Fibroblast of gingiva (primary cell): ENCODE measurements at regions not wholly inside any gene's neighbourhood (a gene's known extent, or its start where the extent isn't known, plus 50 kb on each side); places are given as distances from the start of the nearest gene placed in this dataset.
A peak's percentile ranks its signal among the peaks of the same experiment; 100 is the strongest.
"Not testable (repeated sequence)": the region's sequence is repeated elsewhere in the genome, so short reads cannot be mapped to it uniquely, and the experiment has no call there.

Experiments used
- DNase-seq: peaks from one replicate; pipeline ENCODE4 v3.0.0-alpha.2; 2011; ENCODE audit warnings: low read depth

- DNase-seq: not testable (repeated sequence)
These were observed 599.0 kb downstream of the TRIML1 start for GRCh38 chr4:188738290-188738689.

- DNase-seq: not testable (repeated sequence)
These were observed 600.9 kb downstream of the TRIML1 start for GRCh38 chr4:188740172-188740571.

DNA sequence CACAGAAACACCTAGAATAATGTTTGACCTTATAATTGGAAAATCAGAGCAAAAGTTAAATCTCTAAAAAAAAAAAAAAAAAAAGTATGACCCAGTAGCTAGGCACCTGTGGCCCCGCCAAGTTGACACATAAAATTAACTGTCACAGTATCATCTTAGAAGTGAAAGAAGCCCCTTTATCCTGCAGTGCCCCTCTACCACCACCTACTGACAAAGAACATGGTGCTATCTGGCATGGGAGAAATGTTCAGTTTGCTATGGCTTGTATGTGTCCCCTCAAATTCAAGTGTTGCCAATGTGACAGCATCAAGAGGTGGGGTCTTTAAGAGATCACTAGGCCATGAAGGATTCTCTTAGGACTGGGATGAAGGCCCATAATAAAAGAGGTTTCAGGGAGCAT lies 601.5 kb downstream of the TRIML1 start:
- not testable (repeated sequence) for DNase-seq

DNA sequence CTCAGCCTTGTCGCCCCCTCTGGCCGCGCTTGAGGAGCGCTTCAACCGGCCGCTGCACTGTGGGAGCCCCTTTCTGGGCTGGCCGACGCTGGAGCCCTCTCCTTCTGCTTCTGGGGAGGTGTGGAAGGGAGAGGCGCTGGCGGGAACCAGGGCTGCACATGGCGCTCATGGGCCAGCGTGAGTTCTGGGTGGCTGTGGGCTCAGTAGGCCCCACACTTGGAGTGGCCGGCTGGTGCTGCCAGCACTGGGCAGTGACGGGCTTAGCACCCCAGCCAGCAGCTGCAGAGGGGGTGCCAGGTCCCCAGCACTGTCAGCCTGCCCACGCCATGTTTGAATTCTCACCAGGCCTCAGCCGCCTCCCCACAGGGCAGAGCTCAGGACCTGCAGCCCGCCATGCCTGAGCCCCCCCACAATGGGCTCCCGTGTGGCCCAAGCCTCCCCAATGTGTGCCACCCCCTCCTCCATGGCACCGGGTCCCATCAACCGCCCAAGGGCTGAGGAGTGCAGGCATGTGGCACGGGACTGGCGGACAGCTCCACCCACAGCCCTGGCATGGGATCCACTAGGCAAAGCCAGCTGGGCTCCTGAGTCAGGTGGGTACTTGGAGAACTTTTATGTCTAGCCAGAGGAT lies 615.2 kb downstream of the TRIML1 start:
- no peak for DNase-seq

DNA sequence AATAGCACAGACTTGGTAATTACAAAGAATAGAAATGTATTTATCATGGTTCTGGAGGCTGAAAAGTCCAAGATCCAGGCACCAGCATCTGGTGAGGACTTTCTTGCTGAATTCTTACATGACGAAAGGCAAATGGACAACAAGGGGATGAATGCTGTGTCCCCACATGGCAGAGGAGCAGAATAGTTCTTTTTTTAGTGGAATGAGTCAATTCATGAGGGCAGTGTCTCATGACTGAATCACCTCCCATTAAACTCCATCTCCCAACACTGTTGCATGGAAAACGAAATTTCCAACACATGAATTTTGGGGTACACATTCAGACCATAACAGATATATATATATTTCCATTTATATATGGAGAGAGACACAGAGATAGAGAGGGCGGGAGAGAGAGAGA lies 628.3 kb downstream of the TRIML1 start:
- no peak for DNase-seq

DNA sequence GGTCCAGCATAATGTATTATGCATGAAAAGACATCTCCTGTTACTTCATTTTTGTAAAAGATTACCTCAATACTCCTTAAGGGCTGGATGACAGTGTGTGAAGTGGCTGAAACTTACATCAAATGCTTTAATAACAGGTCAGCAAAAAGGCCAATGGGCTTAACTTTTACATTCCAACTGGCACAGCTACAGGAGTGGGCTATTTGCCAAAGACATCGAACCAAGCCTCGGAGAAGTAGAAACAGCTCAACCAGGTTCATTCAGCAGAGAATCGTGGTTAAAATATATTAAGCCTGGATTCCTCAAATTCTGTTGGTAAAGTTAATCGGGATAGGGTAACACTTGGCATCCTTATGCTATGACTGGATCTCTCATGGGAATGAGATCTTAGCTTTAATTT lies 639.7 kb downstream of the TRIML1 start:
- DNase-seq: no peak

- DNase-seq: no peak
These were observed 640.3 kb downstream of the TRIML1 start for GRCh38 chr4:188779581-188779980.

DNA sequence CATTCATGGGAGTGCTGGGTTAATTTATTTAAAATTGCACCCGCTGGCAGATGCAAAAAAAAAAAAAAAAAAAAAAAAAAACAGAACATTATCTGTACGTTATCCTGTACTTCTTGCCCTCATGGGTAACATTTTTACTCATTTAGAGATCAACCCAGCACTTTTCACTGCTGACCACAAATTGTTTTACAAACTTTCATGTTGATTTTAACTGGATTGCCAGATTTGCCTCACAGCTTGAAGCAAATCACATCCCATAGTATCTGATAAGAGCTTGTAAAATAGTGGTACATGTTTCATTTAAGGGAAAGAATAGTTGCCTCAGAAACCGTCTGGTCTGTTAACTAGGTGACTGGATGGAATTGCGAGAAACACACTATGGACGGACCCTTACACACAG lies 640.8 kb downstream of the TRIML1 start:
- no peak for DNase-seq

DNA sequence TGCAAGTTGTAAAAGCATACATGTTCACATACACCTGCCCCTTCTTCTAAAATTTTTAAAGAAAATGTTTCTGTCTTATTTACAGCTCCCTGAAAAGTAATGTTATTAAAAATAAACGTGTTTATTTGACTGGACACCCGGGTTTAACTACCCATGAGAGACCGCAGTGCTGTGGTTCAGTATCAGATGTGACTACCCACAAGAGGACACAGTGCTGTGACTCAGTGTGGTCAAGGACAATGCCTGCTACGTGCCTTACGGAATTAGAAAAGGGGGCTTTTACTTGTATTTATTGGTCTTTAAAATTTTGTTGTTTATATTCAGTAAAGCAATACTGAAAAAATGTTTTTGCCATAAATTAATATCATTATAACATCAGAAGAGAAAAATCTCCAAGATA lies 641.4 kb downstream of the TRIML1 start:
- DNase-seq: no peak

- DNase-seq: no peak
These were observed 642.4 kb downstream of the TRIML1 start for GRCh38 chr4:188781655-188782054.

- DNase-seq: no peak
These were observed 643.9 kb downstream of the TRIML1 start for GRCh38 chr4:188783175-188783574.

DNA sequence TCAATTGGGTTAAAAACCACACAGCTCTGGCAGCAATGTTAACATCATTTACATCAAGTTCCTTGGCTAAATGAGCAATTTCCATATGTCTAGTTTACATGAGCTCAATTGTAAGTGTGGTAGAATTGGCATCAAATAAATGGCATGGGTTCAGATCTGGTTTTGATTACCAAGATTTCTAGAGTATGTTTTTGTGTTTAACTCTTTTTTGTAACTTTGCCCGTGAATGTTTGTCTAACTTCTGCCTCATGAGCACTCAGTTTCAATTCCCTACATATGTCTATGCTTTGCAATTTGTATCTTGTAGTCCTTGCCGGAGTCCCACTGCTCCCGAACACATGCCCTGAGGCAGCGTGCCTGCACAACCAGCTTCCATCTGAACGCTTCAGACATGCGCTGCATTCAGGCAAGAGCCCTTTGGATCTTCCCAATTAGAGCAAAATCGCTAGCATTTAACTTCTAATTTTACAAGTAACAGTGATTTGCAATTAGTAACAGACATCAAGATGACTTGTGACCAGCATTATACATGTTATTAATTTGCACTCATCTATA lies 644.4 kb downstream of the TRIML1 start:
- DNase-seq: peak; percentile 36

- DNase-seq: not testable (repeated sequence)
These were observed 657.4 kb downstream of the TRIML1 start for GRCh38 chr4:188796600-188796999.

DNA sequence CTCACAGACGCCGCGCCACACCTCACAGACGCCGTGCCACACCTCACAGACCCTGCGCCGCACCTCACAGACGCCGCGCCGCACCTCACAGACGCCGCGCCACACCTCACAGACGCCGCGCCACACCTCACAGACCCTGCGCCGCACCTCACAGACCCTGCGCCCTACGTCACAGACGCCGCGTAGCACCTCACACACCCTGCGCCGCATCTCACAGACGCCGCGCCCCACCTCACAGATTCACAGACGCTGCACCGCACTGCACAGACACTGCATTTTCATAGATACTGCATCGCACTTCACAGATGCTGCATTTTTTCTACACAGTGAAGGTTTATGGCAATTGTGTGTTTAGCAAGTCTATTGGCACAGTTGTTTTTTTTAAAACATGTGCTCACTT lies 657.8 kb downstream of the TRIML1 start:
- DNase-seq: not testable (repeated sequence)

DNA sequence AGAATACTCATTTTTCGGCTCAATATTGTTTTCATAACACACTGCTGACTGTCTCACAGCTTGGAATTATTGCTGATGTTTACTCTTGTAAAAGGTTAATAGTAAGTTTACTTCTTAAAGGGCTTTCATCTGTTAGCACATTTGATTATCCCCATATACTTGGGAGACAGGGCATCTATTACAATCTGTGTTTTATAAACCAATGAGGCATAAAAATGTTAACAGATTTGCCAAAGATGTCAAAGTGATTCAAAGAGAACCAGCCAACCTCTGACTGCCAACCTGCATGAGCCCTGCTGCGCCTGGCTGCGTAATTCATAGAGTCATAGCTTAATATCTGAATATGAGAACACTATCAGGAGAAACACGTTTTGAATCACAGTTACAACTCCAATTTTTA lies 665.6 kb downstream of the TRIML1 start:
- no peak for DNase-seq

GRCh38 chr4:188811121-188811520 lies 671.9 kb downstream of the TRIML1 start:
- DNase-seq: no peak

- DNase-seq: no peak
These were observed 673.4 kb downstream of the TRIML1 start for GRCh38 chr4:188812644-188813043.

DNA sequence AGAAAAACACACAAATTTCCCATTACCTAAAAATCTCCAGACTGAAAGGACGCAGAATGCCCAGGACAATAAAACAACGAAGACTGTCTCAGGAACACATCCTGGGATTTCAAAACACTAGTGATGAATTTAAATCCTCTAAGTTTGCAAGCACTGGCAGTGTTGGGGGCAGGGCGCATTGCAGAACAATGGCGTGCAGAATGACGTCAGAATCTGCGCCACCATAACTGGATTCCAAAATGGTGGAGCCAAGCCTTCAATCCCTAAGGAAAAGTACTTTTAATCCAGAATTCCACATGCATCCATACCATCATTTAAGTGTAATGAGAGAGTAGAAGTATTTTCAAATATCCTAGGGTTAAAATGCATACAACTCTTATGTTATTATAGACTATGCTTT lies 679.1 kb downstream of the TRIML1 start:
- no peak for DNase-seq

DNA sequence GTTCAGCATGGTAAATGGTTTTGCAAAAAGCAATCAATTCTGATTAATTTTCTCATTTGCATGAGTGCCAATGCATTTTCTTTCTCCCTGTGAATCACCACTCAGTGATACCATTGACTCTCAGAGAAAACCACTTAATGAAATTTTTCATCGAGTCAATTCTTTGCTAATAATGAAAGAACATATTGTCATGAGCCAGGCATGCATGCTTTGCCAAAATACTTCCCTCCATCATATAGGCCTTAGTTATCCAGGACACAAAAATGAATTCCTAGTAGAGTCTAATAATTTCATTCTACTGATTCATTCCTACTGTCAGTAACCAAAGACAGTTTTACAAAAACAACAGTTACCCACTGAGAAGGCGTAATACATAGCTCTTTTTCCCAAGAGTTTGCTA lies 680.0 kb downstream of the TRIML1 start:
- DNase-seq: no peak

DNA sequence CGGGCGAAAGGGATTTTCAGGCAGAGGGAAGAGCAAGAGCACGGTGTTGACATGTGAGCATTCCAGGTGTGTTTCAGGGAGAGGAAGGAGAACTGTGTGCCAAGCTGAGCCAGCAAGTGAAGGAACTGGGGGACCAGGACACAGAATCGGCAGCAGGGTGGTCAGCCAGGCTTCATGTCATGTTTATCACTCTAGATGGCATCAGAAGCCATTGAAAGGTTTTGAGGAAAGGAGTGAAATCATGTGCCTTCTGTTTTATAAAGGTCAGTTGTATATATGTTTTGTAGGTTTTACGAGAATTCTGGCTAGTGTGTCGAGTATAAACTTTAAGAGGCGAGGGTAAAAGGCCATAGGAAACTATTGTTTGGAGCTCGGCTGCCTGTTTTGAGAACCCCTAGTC lies 682.3 kb downstream of the TRIML1 start:
- no peak for DNase-seq

- DNase-seq: no peak
These were observed 683.5 kb downstream of the TRIML1 start for GRCh38 chr4:188822698-188823097.

DNA sequence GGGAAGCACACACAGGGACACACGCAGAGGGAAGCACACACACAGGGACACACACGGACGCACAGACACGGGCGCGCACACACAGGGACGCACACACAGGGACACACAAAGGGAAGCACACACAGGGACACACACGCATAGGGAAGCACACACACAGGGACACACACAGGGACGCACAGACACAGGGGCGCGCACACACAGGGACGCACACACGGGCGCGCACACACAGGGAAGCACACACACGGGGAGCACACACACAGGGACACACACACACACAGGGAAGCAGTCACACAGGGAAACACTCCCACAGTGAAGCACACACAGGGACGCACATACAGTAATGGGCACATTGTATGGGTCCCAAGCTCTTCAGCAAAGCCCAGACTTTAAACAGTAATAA lies 685.3 kb downstream of the TRIML1 start:
- DNase-seq: no peak

- no peak for DNase-seq
These were observed 687.2 kb downstream of the TRIML1 start for GRCh38 chr4:188826393-188826792.

GRCh38 chr4:188839704-188840103 lies 700.5 kb downstream of the TRIML1 start:
- no peak for DNase-seq
